Adrenal gland (tissue), 9 donors: ENCODE measurements at regions not wholly inside any gene's neighbourhood (a gene's known extent, or its start where the extent isn't known, plus 50 kb on each side); places are given as distances from the start of the nearest gene placed in this dataset.
A peak's percentile ranks its signal among the peaks of the same experiment; 100 is the strongest.

ENCODE experiments used
- DNase-seq, 7 donors: peaks; one replicate each; pipeline ENCODE4 v3.0.0-alpha.2; 2019 to 2020
- H3K27ac ChIP-seq, 5 donors: fragments of 200-600 bp; sonication (generic) in 4 of 5; 1 replicate in 3 of 5; 2 replicates in 2 of 5; pipeline versions ENCODE4 v1.5.1 to v1.8.0; 2016 to 2020; ENCODE audit warnings: mild to moderate bottlenecking in 1 of 5
- H3K27me3 ChIP-seq: fragments of 200-600 bp; 2 replicates; pipeline ENCODE4 v1.8.0; 2021
- H3K36me3 ChIP-seq, 2 donors: fragments of 200-600 bp; replicated peaks in 1 of 2; 1 replicate in 1 of 2; 2 replicates in 1 of 2; pipeline versions ENCODE4 v1.5.1 to v1.8.0; 2018 to 2022
- H3K4me1 ChIP-seq, 2 donors: fragments of 200-600 bp; replicated peaks in 1 of 2; 1 replicate in 1 of 2; 2 replicates in 1 of 2; pipeline versions ENCODE4 v1.5.1 to v1.8.0; 2018 to 2021
- H3K4me3 ChIP-seq, 4 donors: fragments of 200-600 bp; sonication (generic) in 3 of 4; one replicate each; pipeline ENCODE4 v1.5.1; 2016 to 2018
- H3K9me3 ChIP-seq, 3 donors: fragments of 200-600 bp; sonication (generic) in 1 of 3; replicated peaks in 1 of 3; 1 replicate in 2 of 3; 2 replicates in 1 of 3; pipeline versions ENCODE4 v1.5.1 to v1.8.0; 2016 to 2021
- CTCF ChIP-seq, 6 experiments: fragments of 450-650 bp in 4 of 6; fragments of 200-600 bp in 2 of 6; sonication (generic) in 1 of 6; IDR thresholded peaks; 1 replicate in 5 of 6; 2 replicates in 1 of 6; pipeline versions ENCODE4 v1.5.1 to v1.8.0; 2016 to 2021; ENCODE audit warnings: antibody characterized with exemption in 6 of 6, mild to moderate bottlenecking in 2 of 6, moderate library complexity in 1 of 6
- POLR2A ChIP-seq, 2 donors: fragments of 450-650 bp; IDR thresholded peaks; one replicate each; pipeline ENCODE4 v1.6.1; 2017; ENCODE audit warnings: antibody characterized with exemption in 2 of 2, mild to moderate bottlenecking in 2 of 2, moderate library complexity in 1 of 2
- WGBS, 4 donors: extraction: QIAGEN DNeasy Blood & Tissue Kit in 2 of 4; methylation state at CpG; one replicate each; pipeline versions ENCODE4 v1.1.5 to v1.1.7; 2013 to 2017; 5-methylcytosine and 5-hydroxymethylcytosine counted together
- intact Hi-C, 2 donors: fragments of 100-400 bp; cut with DNase I; formaldehyde crosslinking; loops; one replicate each; pipeline versions ENCODE4 v1.14.1 to v1.15.0; 2022 to 2023
- donor health status: healthy with polysubstance abuse.
- donor health status: Bipolar disorder and iron deficiency.
- donor health status: DM: yes; HTN: yes; CAD: no.
- donor health status: DM: no; HTN: no; CAD: no.
- donor health status: DM: no; HTN: no; CAD: no.

- Histone ChIP-seq H3K4me3 (no peak overlapping the region), H3K36me3 (no peaks in the 10 kb centered on the region), H3K27ac (no peak overlapping the region), H3K9me3 (no peaks in the 10 kb centered on the region), H3K4me1 (no peaks in the 10 kb centered on the region), H3K27me3 (no peaks in the 10 kb centered on the region)
- intact Hi-C loops: no loop called here
- DNase-seq: peak in 3 of 7 donors; percentile 1 to 20 (median 14)
- TF ChIP-seq POLR2A (IDR thresholded peaks at IDR 0.05) (no peak), CTCF (IDR thresholded peaks at IDR 0.05) (no peak)
- 11 to 16% (median 12%) methylated on average over 2 of the region's 2 CpGs for WGBS, 4 donors
Observed at GRCh38 chr5:86917117-86917579, 299.4 kb downstream of the COX7C start.

DNA sequence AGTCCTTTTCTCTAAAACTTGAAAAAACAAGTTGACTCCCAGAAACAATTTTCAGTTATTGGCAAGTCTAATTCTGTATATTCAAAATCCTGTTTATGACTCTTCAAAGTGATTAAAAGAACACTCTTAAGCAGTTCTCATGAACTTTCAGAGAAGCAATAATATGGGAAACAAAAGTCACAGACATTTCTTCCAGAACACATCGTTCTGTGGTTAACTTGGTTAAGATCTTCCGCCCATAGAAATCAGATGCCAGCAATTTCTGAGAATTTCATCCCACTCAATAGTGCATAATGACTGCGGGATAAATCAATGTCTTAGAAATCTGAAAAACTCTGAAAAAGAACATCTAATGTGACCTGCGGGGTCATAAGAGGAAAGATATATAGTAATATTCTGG lies 300.5 kb downstream of the COX7C start:
- Histone ChIP-seq H3K27me3 (no peaks in the 10 kb centered on the region), H3K4me3 (no peak overlapping the region), H3K27ac (no peak overlapping the region), H3K4me1 (no peaks in the 10 kb centered on the region), H3K36me3 (no peaks in the 10 kb centered on the region), H3K9me3 (no peaks in the 10 kb centered on the region)
- DNase-seq: no peak
- intact Hi-C loops: no loop called here
- 53 to 68% (median 63%) methylated on average over 4 of the region's 4 CpGs for WGBS, 4 donors
- TF ChIP-seq CTCF (IDR thresholded peaks at IDR 0.05) (no peak), POLR2A (IDR thresholded peaks at IDR 0.05) (no peak)

DNA sequence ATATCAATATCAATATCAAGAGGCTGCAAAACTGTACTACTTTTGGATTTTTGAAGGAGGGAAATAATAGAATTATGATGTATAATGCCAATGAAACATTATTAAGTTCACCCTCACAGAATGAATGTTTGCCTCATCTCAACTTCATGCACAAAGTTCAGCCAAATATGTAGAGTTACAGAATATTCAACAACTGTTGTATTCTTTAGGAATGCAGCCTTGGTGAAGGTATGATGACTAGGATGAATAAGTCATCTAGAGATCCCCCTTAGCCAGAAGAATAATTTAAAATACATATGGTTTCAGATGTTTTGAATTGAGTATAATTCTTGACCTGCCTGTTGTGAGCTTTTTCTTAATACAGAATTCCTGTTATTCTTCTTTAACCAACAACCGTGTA lies 308.3 kb downstream of the COX7C start:
- H3K36me3 ChIP-seq: no peaks in the 10 kb centered on the region
- DNase-seq: no peak
- H3K27me3 ChIP-seq: no peaks in the 10 kb centered on the region
- 86 to 91% (median 89%) methylated on average over 1 of the region's 1 CpG for WGBS, 4 donors
- TF ChIP-seq CTCF (IDR thresholded peaks at IDR 0.05) (no peak), POLR2A (IDR thresholded peaks at IDR 0.05) (no peak)
- intact Hi-C loops: no loop called here
- no peak overlapping the region for H3K27ac ChIP-seq
- no peaks in the 10 kb centered on the region for H3K4me1 ChIP-seq
- H3K9me3 ChIP-seq: no peaks in the 10 kb centered on the region
- H3K4me3 ChIP-seq: no peak overlapping the region

DNA sequence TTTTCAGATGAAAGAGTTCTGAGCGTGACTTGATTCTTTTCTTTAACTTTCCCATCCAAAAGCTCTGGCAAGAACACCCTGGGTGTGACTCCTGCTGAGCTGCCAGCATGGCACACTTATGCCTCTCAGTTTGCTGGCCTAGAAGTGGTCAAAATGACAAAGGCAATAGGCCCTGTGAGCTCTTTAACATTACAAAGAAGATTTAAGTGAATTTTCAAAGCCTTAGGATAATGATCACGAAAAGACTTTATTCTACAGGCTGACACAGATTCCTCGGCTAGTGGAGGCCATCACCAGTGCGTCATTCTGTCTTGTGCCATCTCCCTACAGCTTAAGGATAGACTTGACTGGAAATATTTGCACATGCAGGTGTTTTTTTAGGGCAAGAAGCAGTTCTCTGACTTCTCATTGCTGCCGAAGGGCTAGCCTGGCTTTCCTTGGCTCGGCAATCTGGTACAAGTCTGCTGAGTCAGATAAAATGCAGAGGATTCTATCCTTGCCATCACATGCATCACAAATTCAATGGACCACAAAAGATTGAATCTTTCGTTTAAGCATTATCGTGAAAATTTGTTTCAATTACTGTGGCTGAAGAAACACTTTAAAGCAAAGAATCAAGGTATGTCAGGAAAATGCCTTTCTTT lies 311.5 kb downstream of the COX7C start:
- no peaks in the 10 kb centered on the region for H3K4me1 ChIP-seq
- DNase-seq: no peak
- 51 to 74% (median 55%) methylated on average over 8 of the region's 8 CpGs for WGBS, 4 donors
- no peak overlapping the region for H3K4me3 ChIP-seq
- intact Hi-C loops: no loop called here
- H3K27me3 ChIP-seq: no peaks in the 10 kb centered on the region
- no peaks in the 10 kb centered on the region for H3K9me3 ChIP-seq
- H3K27ac ChIP-seq: no peak overlapping the region
- no peaks in the 10 kb centered on the region for H3K36me3 ChIP-seq
- TF ChIP-seq CTCF (IDR thresholded peaks at IDR 0.05) (no peak), POLR2A (IDR thresholded peaks at IDR 0.05) (no peak)
